Endothelial cell of umbilical vein (primary cell): ENCODE measurements at regions not wholly inside any gene's neighbourhood (a gene's known extent, or its start where the extent isn't known, plus 50 kb on each side); places are given as distances from the start of the nearest gene placed in this dataset.

ENCODE experiments used
- BruUV-seq: library from RNA; stranded (reverse); fragments of 400-500 nt; replicated peaks from 2 replicates; lab custom pipeline; 2021; lab: Mats Ljungman, UMichigan
- CTCF ChIA-PET: fragments of 300-600, 350-600 bp; sonication (Branson Sonifier 250); formaldehyde crosslinking; loops from one replicate; lab custom pipeline; 2021; ENCODE audit warnings: antibody characterized with exemption, inconsistent platforms; lab: Charles Lee
- POLR2A ChIA-PET: fragments of 300-600, 350-600 bp; sonication (Branson Sonifier 250); formaldehyde crosslinking; loops from one replicate; lab custom pipeline; 2021; ENCODE audit warnings: antibody characterized with exemption, inconsistent platforms; lab: Charles Lee
- DNase-seq: peaks from one replicate; pipeline ENCODE4 v3.0.0-alpha.2; 2011; ENCODE audit warnings: low read depth, low spot score
- FAIRE-seq: peaks from 2 replicates; lab custom pipeline; 2011; peaks lifted over from hg19 to GRCh38; lab: Jason Lieb, UNC
- H2AFZ ChIP-seq: 2 replicates; pipeline ENCODE4 v1.6.0; 2012; ENCODE audit warnings: low read depth, low read length, control low read depth, inconsistent platforms
- H3K27ac ChIP-seq: 2 replicates; pipeline ENCODE4 v1.5.1; 2011; ENCODE audit warnings: low read depth, mild to moderate bottlenecking, control low read depth, low read length, moderate library complexity; ENCODE audit not compliant: insufficient read depth
- H3K27me3 ChIP-seq, 2 experiments: 2 replicates each; pipeline versions ENCODE4 v1.6.0 to v1.6.1; 2011; ENCODE audit warnings: low read length in 2 of 2, mixed read lengths in 1 of 2; ENCODE audit not compliant: control insufficient read depth in 2 of 2, insufficient read depth in 2 of 2
- H3K36me3 ChIP-seq, 2 experiments: 2 replicates in 1 of 2; 3 replicates in 1 of 2; pipeline ENCODE4 v1.5.1; 2011; ENCODE audit warnings: low read length in 2 of 2, mild to moderate bottlenecking in 1 of 2, moderate library complexity in 1 of 2; ENCODE audit not compliant: control insufficient read depth in 2 of 2, insufficient read depth in 2 of 2; ENCODE audit errors: extremely low read depth in 1 of 2
- H3K4me1 ChIP-seq: 3 replicates; pipeline ENCODE4 v1.5.1; 2011; ENCODE audit warnings: mild to moderate bottlenecking, low read length; ENCODE audit not compliant: control insufficient read depth, insufficient read depth; ENCODE audit errors: extremely low read depth
- H3K4me2 ChIP-seq: 2 replicates; pipeline ENCODE4 v1.6.1; 2011; ENCODE audit warnings: low read length, control low read depth, mixed read lengths; ENCODE audit not compliant: insufficient read depth
- H3K4me3 ChIP-seq, 3 experiments: fragments of 200-600 bp in 1 of 3; sonication (generic), shearing (Covaris generic) in 1 of 3; replicated peaks in 1 of 3; 2 replicates each; pipeline ENCODE4 v1.5.1; 2011 to 2016; ENCODE audit warnings: control low read depth in 3 of 3, low read length in 3 of 3, mild to moderate bottlenecking in 2 of 3, inconsistent platforms in 1 of 3, low read depth in 1 of 3, moderate library complexity in 1 of 3; ENCODE audit not compliant: insufficient read depth in 1 of 3
- H3K79me2 ChIP-seq: 2 replicates; pipeline ENCODE4 v1.6.0; 2012; ENCODE audit warnings: low read length, inconsistent platforms; ENCODE audit not compliant: control insufficient read depth, insufficient read depth
- H3K9ac ChIP-seq: replicated peaks from 2 replicates; pipeline ENCODE3; 2011; ENCODE audit warnings: low read length, control low read depth; ENCODE audit not compliant: insufficient read depth; ENCODE audit errors: extremely low read depth
- H3K9me1 ChIP-seq: replicated peaks from 3 replicates; pipeline ENCODE4 v1.6.0; 2011; ENCODE audit warnings: mild to moderate bottlenecking, low read length; ENCODE audit not compliant: control insufficient read depth, insufficient read depth; ENCODE audit errors: extremely low read depth
- H3K9me3 ChIP-seq: replicated peaks from 2 replicates; pipeline ENCODE4 v1.5.1; 2012; ENCODE audit warnings: low read length, inconsistent platforms; ENCODE audit not compliant: control insufficient read depth, insufficient read depth
- H4K20me1 ChIP-seq: replicated peaks from 2 replicates; pipeline ENCODE3; 2011; ENCODE audit warnings: mild to moderate bottlenecking, low read length; ENCODE audit not compliant: control insufficient read depth, insufficient read depth; ENCODE audit errors: extremely low read depth
- CTCF ChIP-seq, 2 donors: IDR thresholded peaks; 1 replicate in 1 of 2; 2 replicates in 1 of 2; pipeline ENCODE4 v1.5.1; 2011; ENCODE audit warnings: low read length in 2 of 2, mild to moderate bottlenecking in 2 of 2, moderate library complexity in 2 of 2, control low read depth in 1 of 2, inconsistent platforms in 1 of 2, low read depth in 1 of 2; ENCODE audit not compliant: insufficient read depth in 1 of 2; ENCODE audit errors: extremely low read depth in 1 of 2
- EZH2 ChIP-seq: IDR thresholded peaks from 2 replicates; pipeline ENCODE4 v1.6.1; 2012; ENCODE audit warnings: borderline replicate concordance, low read depth, mild to moderate bottlenecking, moderate library complexity, low read length, inconsistent platforms; ENCODE audit not compliant: severe bottlenecking
- FOS ChIP-seq: IDR thresholded peaks from 2 replicates; pipeline ENCODE4 v1.6.1; 2011; ENCODE audit warnings: mild to moderate bottlenecking, low read length, moderate library complexity, borderline replicate concordance; ENCODE audit not compliant: insufficient read depth
- GATA2 ChIP-seq: IDR thresholded peaks from 2 replicates; pipeline ENCODE4 v1.7.0; 2011; ENCODE audit warnings: low read depth, mild to moderate bottlenecking, moderate library complexity, mixed read lengths, low read length; ENCODE audit not compliant: insufficient read length, insufficient read depth
- JUN ChIP-seq: IDR thresholded peaks from 2 replicates; pipeline ENCODE4 v1.6.1; 2011; ENCODE audit warnings: borderline replicate concordance, low read depth; ENCODE audit not compliant: insufficient read length, insufficient read depth
- MAX ChIP-seq: IDR thresholded peaks from 2 replicates; pipeline ENCODE4 v1.6.1; 2011; ENCODE audit not compliant: insufficient read depth, insufficient read length
- MYC ChIP-seq: IDR thresholded peaks from one replicate; pipeline ENCODE4 v1.6.1; 2011; ENCODE audit warnings: mild to moderate bottlenecking, low read depth, low read length
- POLR2A ChIP-seq: IDR thresholded peaks from 2 replicates; pipeline ENCODE4 v1.6.1; 2012; ENCODE audit warnings: low read depth, mild to moderate bottlenecking, control low read depth, low read length
- POLR2AphosphoS5 ChIP-seq: IDR thresholded peaks from 2 replicates; pipeline ENCODE4 v1.6.1; 2012; ENCODE audit warnings: low read depth, mild to moderate bottlenecking, control low read depth, low read length, moderate library complexity; ENCODE audit not compliant: insufficient read depth
- dilution Hi-C: fragments of 300-500 bp; cut with MboI; formaldehyde crosslinking; loops from one replicate; pipeline ENCODE4 v1.15.0; 2019; ENCODE audit warnings: low sequenced_read_pairs; ENCODE audit not compliant: extremely low pct_ligation_motif_present
- intact Hi-C: fragments of 100-400 bp; cut with micrococcal nuclease; formaldehyde crosslinking; loops from one replicate; pipeline ENCODE4 v1.10.0; 2022

DNA sequence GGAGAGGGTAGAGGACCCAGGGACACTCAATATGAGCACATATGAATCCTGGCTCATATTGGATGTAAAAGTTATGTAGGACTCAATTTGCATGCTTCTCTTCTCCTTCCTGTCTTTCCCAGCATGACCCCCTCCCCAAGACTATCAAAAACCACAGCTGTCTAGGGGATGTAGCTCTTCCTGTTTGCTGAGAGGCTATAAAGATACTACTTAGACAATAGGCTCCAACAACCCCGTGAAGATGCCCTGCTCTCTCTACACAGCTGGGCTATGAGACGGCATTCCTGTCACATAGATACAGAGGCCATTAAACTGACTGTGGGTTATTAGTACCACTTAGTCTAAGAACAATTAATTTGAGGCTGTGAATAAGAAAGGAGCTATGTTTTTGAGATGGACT is 56.5 kb upstream of the PCSK1 start:
- no peaks in the 10 kb centered on the region for H3K9me3 ChIP-seq
- FAIRE-seq (no peak), DNase-seq (no peak)
- no peak overlapping the region for H3K9ac ChIP-seq
- H3K9me1 ChIP-seq: no peaks in the 10 kb centered on the region
- TF ChIP-seq MYC (no peak), JUN (no peak), FOS (no peak), EZH2 (no peak), POLR2AphosphoS5 (no peak), MAX (no peak)
- CTCF ChIA-PET: interaction anchor here (1.9 kb wide), 1 partner anchor 10 kb away, joined by 5 read pairs; no protein-coding TSS in a partner anchor
- no peaks in the 10 kb centered on the region for H3K27me3 ChIP-seq
- BruUV-seq: no TSS peak
- dilution Hi-C loops: no loop called here
- no peaks in the 10 kb centered on the region for H3K36me3 ChIP-seq
- H3K4me1 ChIP-seq: no peaks in the 10 kb centered on the region
- H3K27ac ChIP-seq: no peak overlapping the region
- no peaks in the 10 kb centered on the region for H3K79me2 ChIP-seq
- H3K4me3 ChIP-seq: no peak overlapping the region
- H3K4me2 ChIP-seq: no peak overlapping the region
- POLR2A ChIA-PET: no interaction called here
- intact Hi-C loops: no loop called here
- no peaks in the 10 kb centered on the region for H4K20me1 ChIP-seq
- no peak overlapping the region for H2AFZ ChIP-seq

DNA sequence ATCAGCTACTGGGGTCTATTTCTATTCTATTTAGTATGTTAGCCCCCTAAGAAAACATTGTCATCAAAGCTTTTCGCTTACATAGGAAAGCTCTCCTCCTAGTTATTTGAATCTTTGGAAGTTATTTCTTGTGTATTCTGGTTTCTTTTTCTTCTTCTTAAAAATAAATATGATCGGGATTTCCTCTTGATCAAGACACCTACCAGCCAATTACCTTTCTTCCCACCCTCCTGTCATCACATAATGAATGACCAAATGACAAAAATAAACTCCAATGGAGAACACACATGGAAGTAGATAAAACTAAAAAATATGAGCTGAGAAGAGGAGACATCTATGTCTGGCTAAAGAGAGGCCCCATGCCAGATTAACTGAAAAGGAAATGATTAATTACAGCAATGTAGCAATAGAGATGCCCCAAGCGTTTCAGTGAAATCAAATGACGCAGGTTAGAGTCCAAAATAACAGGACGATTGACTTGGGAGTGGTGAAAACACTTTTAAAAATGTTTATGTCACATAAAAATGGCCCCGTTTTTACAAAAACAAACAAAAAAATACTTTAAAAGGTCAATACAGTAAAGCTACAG is 59.5 kb upstream of the PCSK1 start:
- DNase-seq: no peak
- intact Hi-C loops: no loop called here

More for the DNA sequence above, 59.5 kb upstream of the PCSK1 start:
- Histone ChIP-seq H3K27me3 (no peaks in the 10 kb centered on the region), H3K27ac (no peak overlapping the region), H3K9ac (no peak overlapping the region), H3K4me2 (no peak overlapping the region), H4K20me1 (no peaks in the 10 kb centered on the region), H2AFZ (no peak overlapping the region), H3K36me3 (no peaks in the 10 kb centered on the region), H3K4me3 (no peak overlapping the region), H3K9me1 (no peaks in the 10 kb centered on the region), H3K4me1 (no peaks in the 10 kb centered on the region), H3K9me3 (no peaks in the 10 kb centered on the region), H3K79me2 (no peaks in the 10 kb centered on the region)
- ChIA-PET CTCF (interaction anchor here (0.7 to 1.3 kb wide), 5 partner anchors 10 to 666 kb away, joined by 3 to 4 read pairs (median 3); no protein-coding TSS in a partner anchor), POLR2A (no interaction called here)
- dilution Hi-C loops: no loop called here
- no TSS peak for BruUV-seq
- TF ChIP-seq GATA2 (no peak), JUN (no peak), MAX (no peak), POLR2AphosphoS5 (no peak), EZH2 (no peak), FOS (no peak), CTCF (IDR thresholded peaks at IDR 0.05; ENCODE audit: extremely low read depth in 1 of 2, insufficient read depth in 1 of 2, low read depth in 1 of 2, low read length in 2 of 2) (no peak), POLR2A (no peak)
- no peak for FAIRE-seq
